HepG2 (cell line): ENCODE measurements at regions not wholly inside any gene's neighbourhood (a gene's known extent, or its start where the extent isn't known, plus 50 kb on each side); places are given as distances from the start of the nearest gene placed in this dataset.
A peak's percentile ranks its signal among the peaks of the same experiment; 100 is the strongest.

Experiments used
- DMAP1 ChIP-seq: IDR thresholded peaks from 2 replicates; pipeline ENCODE4 v1.6.1; 2016
- EP300 ChIP-seq, 3 experiments: sonication (generic) in 1 of 3; formaldehyde crosslinking in 1 of 3; IDR thresholded peaks; 2 replicates each; pipeline versions ENCODE4 v1.5.1 to v1.6.1; 2011 to 2020; ENCODE audit warnings: low read depth in 2 of 3, low read length in 2 of 3, borderline replicate concordance in 1 of 3, improper control_type of control experiment in 1 of 3, mild to moderate bottlenecking in 1 of 3, missing genetic modification reagents in 1 of 3, moderate library complexity in 1 of 3
- ETS1 ChIP-seq: sonication (generic); formaldehyde crosslinking; IDR thresholded peaks from 2 replicates; pipeline ENCODE4 v1.4.0; 2020; ENCODE audit warnings: missing genetic modification reagents
- FOXA3 ChIP-seq: IDR thresholded peaks from 2 replicates; pipeline ENCODE4 v1.6.1; 2016; ENCODE audit warnings: missing genetic modification reagents, missing compliant biosample characterization
- FOXP1 ChIP-seq, 2 experiments: fragments of 450-650 bp in 1 of 2; IDR thresholded peaks; 2 replicates each; pipeline ENCODE4 v1.6.1; 2017 to 2018; ENCODE audit warnings: antibody characterized with exemption in 1 of 2
- KDM6A ChIP-seq: IDR thresholded peaks from 2 replicates; pipeline ENCODE4 v1.6.1; 2016; ENCODE audit warnings: low read depth
- KLF9 ChIP-seq: IDR thresholded peaks from 2 replicates; pipeline ENCODE4 v1.6.1; 2016; ENCODE audit warnings: low read depth
- NFATC3 ChIP-seq: sonication (generic); formaldehyde crosslinking; IDR thresholded peaks from 2 replicates; pipeline ENCODE4 v1.5.1; 2020; ENCODE audit warnings: mild to moderate bottlenecking, missing genetic modification reagents
- SOX6 ChIP-seq, 2 experiments: fragments of 450-650 bp in 1 of 2; sonication (generic) in 1 of 2; formaldehyde crosslinking in 1 of 2; IDR thresholded peaks; 2 replicates each; pipeline versions ENCODE4 v1.4.0 to v1.6.1; 2017 to 2020; ENCODE audit warnings: antibody characterized with exemption in 1 of 2, mild to moderate bottlenecking in 1 of 2, missing genetic modification reagents in 1 of 2
- SRSF4 ChIP-seq: fragments of 200-400 bp; formaldehyde crosslinking; IDR thresholded peaks from one replicate; pipeline ENCODE4 v1.6.1; 2018; ENCODE audit warnings: mild to moderate bottlenecking, low read depth, low read length, moderate library complexity; ENCODE audit not compliant: poor library complexity, severe bottlenecking
- TGIF2 ChIP-seq: IDR thresholded peaks from 2 replicates; pipeline ENCODE4 v1.6.1; 2016; ENCODE audit warnings: control low read depth, missing compliant biosample characterization
- ZBTB21 ChIP-seq: sonication (generic); formaldehyde crosslinking; IDR thresholded peaks from 2 replicates; pipeline ENCODE4 v1.4.0; 2020; ENCODE audit warnings: missing genetic modification reagents
- ZMAT3 ChIP-seq: sonication (generic); formaldehyde crosslinking; conservative IDR thresholded peaks from 2 replicates; pipeline ENCODE4 v1.7.0; 2021; ENCODE audit warnings: missing genetic modification reagents
- ZMYM4 ChIP-seq: sonication (generic); formaldehyde crosslinking; IDR thresholded peaks from 2 replicates; pipeline ENCODE4 v1.8.1; 2023; ENCODE audit warnings: mild to moderate bottlenecking, missing genetic modification reagents
- ZNF24 ChIP-seq: fragments of 450-650 bp; IDR thresholded peaks from 2 replicates; pipeline ENCODE4 v1.6.1; 2017; ENCODE audit warnings: antibody characterized with exemption, mild to moderate bottlenecking
- ZNF512B ChIP-seq: sonication (generic); formaldehyde crosslinking; IDR thresholded peaks from 2 replicates; pipeline ENCODE4 v1.5.1; 2020; ENCODE audit warnings: missing genetic modification reagents, mild to moderate bottlenecking, borderline replicate concordance
- ZNF589 ChIP-seq: sonication (generic); formaldehyde crosslinking; conservative IDR thresholded peaks from 2 replicates; pipeline ENCODE4 v1.8.0; 2022; ENCODE audit warnings: mild to moderate bottlenecking, moderate library complexity, missing genetic modification reagents
- ZNF614 ChIP-seq: IDR thresholded peaks from 2 replicates; pipeline ENCODE4 v1.6.1; 2018; ENCODE audit warnings: missing biosample characterization, missing genetic modification reagents, inconsistent platforms, borderline replicate concordance
- ZNF629 ChIP-seq: sonication (generic); formaldehyde crosslinking; conservative IDR thresholded peaks from 2 replicates; pipeline ENCODE4 v1.5.0; 2020; ENCODE audit warnings: missing genetic modification reagents
- ZNF761 ChIP-seq: sonication (generic); formaldehyde crosslinking; conservative IDR thresholded peaks from 2 replicates; pipeline ENCODE4 v1.4.0; 2020; ENCODE audit warnings: mild to moderate bottlenecking, missing genetic modification reagents
- ZNF790 ChIP-seq: sonication (generic); formaldehyde crosslinking; IDR thresholded peaks from 2 replicates; pipeline ENCODE4 v1.8.0; 2022; ENCODE audit warnings: missing genetic modification reagents, mild to moderate bottlenecking, borderline replicate concordance
- ZSCAN25 ChIP-seq: sonication (generic); formaldehyde crosslinking; IDR thresholded peaks from 2 replicates; pipeline ENCODE4 v1.8.0; 2022; ENCODE audit warnings: mild to moderate bottlenecking, missing genetic modification reagents
- TF ChIP-seq, protein P1 (sequence below): sonication (generic); formaldehyde crosslinking; IDR thresholded peaks from 2 replicates; pipeline ENCODE4 v1.8.0; 2022; ENCODE audit warnings: missing genetic modification reagents, mild to moderate bottlenecking, moderate library complexity, borderline replicate concordance

- TF ChIP-seq EP300 (IDR thresholded peaks at IDR 0.05; ENCODE audit: low read depth in 2 of 2, low read length in 2 of 2) (peak in 1 of 2 experiments; percentile 28; a peak in 1 of 4 replicates), EP300 (CRISPR knock-in tag; IDR thresholded peaks at IDR 0.05; ENCODE audit: borderline replicate concordance) (peak; percentile 57; the same call in 1 of the 2 replicates), ZNF614 (CRISPR knock-in tag) (peak; percentile 63; the same call in 1 of the 2 replicates), ZMAT3 (CRISPR knock-in tag) (peak; percentile 92), SRSF4 (no peak), DMAP1 (CRISPR knock-in tag) (peak; percentile 74), ETS1 (CRISPR knock-in tag) (no peak), ZBTB21 (CRISPR knock-in tag) (peak; percentile 41; the same call in 1 of the 2 replicates), ZNF512B (CRISPR knock-in tag) (peak; percentile 85; the same call in 1 of the 2 replicates), KDM6A (CRISPR knock-in tag) (peak; percentile 14; the same call in 1 of the 2 replicates), ZNF589 (CRISPR knock-in tag) (no peak; the same call in 1 of the 2 replicates), ZNF629 (no peak), ZNF24 (0 out of 2 replicates have a peak, but pooled peaks have one; percentile 32), KLF9 (CRISPR knock-in tag) (peak; percentile 78; the same call in 1 of the 2 replicates), ZMYM4 (CRISPR knock-in tag) (no peak), SOX6 (IDR thresholded peaks at IDR 0.05) (no peak), SOX6 (CRISPR knock-in tag; IDR thresholded peaks at IDR 0.05) (peak; percentile 43; the same call in 1 of the 2 replicates), ZNF790 (CRISPR knock-in tag) (0 out of 2 replicates have a peak, but pooled peaks have one; percentile 53), FOXA3 (CRISPR knock-in tag) (peak; percentile 87), FOXP1 (IDR thresholded peaks at IDR 0.05) (no peak), FOXP1 (CRISPR knock-in tag; IDR thresholded peaks at IDR 0.05) (0 out of 2 replicates have a peak, but pooled peaks have one; percentile 11), ZSCAN25 (no peak), NFATC3 (CRISPR knock-in tag) (no peak), TGIF2 (CRISPR knock-in tag) (peak; percentile 48; the same call in 1 of the 2 replicates), ZNF761 (CRISPR knock-in tag) (no peak)
- TF ChIP-seq, protein P1, sequence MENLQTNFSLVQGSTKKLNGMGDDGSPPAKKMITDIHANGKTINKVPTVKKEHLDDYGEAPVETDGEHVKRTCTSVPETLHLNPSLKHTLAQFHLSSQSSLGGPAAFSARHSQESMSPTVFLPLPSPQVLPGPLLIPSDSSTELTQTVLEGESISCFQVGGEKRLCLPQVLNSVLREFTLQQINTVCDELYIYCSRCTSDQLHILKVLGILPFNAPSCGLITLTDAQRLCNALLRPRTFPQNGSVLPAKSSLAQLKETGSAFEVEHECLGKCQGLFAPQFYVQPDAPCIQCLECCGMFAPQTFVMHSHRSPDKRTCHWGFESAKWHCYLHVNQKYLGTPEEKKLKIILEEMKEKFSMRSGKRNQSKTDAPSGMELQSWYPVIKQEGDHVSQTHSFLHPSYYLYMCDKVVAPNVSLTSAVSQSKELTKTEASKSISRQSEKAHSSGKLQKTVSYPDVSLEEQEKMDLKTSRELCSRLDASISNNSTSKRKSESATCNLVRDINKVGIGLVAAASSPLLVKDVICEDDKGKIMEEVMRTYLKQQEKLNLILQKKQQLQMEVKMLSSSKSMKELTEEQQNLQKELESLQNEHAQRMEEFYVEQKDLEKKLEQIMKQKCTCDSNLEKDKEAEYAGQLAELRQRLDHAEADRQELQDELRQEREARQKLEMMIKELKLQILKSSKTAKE (CRISPR knock-in tag) = peak; percentile 28; the same call in 1 of the 2 replicates
Observed at GRCh38 chr6:26295691-26296555, 69.1 kb upstream of the BTN3A2 start (continued).
